HG03139 (cell line): ENCODE measurements at regions not wholly inside any gene's neighbourhood (a gene's known extent, or its start where the extent isn't known, plus 50 kb on each side); places are given as distances from the start of the nearest gene placed in this dataset.

Source experiments
- ATAC-seq: cut with Tn5 transposase; IDR thresholded peaks from one replicate; pipeline ENCODE4 v1.9.1; 2021; ENCODE audit not compliant: unreplicated experiment

- no peak for ATAC-seq
Observed at GRCh38 chr18:30929718-30930117, 112.8 kb downstream of the DSC3 start.

- no peak for ATAC-seq
Observed at GRCh38 chr18:30929065-30929464, 113.5 kb downstream of the DSC3 start.

GRCh38 chr18:30927517-30928075 is 114.9 kb downstream of the DSC3 start:
- ATAC-seq: no peak

- ATAC-seq: no peak
Observed at GRCh38 chr18:30927042-30927441, 115.5 kb downstream of the DSC3 start.

GRCh38 chr18:30925795-30926194 is 116.7 kb downstream of the DSC3 start:
- no peak for ATAC-seq

DNA sequence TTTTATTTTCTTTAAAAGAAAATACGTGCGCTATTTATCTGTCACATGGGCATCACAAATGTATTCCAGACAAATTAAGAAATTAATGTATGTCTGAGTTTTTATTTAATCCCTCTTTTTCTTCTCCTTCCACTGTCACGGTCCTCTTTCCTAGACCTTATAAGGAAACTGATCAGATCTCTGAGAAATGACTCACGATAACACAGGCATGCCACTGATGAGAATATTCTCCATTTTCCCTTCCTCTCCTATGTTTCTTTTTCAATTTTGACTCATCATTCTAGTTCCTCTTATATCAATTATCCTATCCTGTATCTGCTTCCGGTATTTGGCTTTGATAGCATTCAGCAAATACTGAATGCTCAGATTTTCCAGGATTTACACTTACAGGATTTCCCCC is 121.8 kb downstream of the DSC3 start:
- no peak for ATAC-seq

DNA sequence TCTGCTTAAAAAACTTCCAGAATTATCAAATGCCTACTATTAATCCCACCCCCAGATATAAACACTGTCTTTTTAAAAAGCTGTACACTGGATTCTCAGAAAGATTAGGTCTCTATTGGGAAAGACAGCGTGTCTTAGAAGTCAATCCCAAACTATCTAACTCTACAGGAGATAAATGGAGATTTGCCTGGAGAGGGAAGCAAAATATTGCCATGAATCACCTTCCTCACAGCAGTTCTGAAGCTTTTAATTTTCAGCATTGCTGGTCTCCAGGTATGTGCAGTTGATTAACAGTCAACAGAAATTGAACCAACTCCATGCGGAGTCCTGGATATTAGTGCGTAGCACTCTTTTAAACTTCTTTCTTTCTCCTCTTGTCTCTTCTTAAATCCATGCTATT is 122.2 kb downstream of the DSC3 start:
- no peak for ATAC-seq

DNA sequence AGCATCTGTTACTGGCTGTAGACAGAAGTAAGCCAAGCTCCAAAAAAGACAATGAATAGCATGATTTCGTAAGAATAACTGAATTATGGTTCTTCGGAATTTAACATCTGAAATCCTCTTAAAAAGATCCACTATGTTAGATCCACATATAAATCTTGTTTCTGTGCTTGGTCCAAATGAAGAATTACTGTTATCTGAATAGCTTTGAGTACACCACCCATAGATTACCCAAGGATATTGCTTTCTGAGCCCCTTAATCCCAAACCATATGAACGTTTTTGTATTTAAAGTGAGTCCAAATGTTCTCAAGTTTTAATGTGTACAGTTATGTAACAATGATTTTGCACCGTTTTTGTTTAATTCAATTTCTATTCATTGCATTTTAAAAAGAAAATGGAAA is 124.9 kb downstream of the DSC3 start:
- no peak for ATAC-seq

DNA sequence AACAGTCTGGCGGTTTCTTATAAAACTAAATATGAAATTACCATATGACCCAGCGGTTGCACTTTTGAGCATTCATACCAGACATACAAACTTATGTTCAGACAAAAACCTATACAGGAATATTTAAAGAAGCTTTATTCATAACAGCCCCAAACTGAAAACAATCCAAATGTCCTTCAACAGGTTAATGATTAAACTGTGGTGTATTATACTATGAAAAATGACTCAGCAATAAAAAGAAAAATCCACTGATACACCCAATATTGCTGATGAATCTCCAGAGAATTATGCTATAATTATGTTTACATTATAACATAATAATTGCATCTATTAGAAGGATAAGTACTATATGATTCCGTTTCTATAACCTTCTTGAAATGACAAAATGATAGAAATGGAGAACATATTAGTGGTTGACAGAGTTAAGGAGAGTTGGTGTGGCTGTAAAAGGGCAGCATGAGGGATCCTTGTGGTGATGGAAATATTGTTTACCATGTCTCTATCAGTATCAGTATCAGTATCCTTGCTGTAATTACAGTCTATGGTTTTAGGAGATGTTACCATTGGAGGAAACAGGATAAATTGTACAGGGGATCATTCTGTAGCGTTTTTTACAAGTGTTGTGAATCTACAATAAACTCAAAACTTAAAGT is 127.1 kb downstream of the DSC3 start:
- ATAC-seq: no peak

GRCh38 chr18:30908381-30908780 is 134.2 kb downstream of the DSC3 start:
- no peak for ATAC-seq

DNA sequence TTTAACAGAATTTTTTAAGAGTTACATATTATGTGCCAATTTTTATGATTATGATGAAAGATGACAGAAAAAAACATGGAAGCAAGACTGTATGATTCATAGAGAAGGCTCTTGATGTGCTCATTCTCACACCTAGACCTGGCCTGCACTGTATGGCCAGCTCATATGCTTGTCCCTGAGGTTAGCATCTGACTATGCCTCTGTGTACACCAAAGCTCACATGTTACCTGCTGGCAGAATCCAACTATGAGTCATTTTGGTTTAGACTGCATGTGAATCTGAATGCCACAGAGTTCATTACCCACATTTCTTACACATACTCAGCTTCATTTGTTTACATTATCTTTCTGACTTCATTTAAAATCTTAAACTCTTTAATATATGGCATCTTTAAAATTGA is 139.0 kb downstream of the DSC3 start:
- no peak for ATAC-seq

DNA sequence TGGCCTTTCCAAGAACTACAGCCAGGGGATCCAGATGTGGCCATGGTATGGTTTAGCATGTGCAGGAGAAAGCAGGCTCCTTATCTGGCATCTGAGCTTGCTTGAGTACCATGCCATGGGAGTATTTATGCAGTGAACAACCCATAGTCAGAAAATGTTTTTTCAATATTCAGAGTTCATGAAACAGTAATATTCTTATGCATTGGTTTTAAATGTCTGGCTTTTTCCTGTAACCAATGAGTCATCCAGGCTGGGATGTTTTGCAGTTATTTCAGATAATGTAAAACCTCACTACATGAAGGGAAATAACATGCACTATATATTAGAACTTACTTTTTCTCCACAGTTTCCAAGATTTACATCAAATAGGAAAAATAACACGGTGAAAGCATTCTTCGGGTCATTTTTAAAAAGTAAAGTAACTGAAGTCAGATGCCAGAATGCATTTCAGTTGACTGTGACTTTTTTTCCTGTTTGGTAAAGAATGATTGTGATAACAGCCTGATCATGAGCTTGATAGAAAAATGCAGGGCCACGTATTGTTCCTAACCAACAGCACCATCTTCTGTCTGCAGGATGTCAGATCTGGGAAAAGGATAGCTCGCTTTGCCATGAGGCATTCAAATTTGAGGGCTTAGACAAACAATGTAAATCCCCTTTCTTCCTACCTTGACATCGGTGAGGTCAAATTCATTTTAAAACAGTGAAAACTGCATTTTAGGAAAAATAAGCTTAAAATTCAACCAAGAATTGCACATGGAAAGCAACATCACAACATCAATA is 152.8 kb downstream of the DSC3 start:
- ATAC-seq: no peak

GRCh38 chr18:30888344-30888743 is 154.2 kb downstream of the DSC3 start:
- no peak for ATAC-seq

DNA sequence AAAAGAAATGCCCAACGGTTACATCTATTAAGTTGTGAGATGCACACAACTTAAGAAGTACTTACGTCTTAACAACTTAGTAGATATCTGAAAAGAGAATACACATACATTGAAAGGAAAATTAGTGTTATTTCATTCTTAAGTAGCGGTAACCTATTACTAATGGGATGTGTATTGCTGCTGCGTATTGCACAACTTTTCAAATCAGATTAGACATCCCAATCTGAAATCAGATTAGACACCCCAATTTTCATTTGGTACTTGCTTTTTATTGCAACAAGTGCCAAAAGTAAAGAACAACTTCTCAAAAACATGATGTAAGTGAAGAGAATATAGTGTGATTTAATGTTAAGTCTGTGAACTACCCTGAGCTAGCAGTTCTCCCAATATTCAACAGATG is 155.5 kb downstream of the DSC3 start:
- no peak for ATAC-seq

DNA sequence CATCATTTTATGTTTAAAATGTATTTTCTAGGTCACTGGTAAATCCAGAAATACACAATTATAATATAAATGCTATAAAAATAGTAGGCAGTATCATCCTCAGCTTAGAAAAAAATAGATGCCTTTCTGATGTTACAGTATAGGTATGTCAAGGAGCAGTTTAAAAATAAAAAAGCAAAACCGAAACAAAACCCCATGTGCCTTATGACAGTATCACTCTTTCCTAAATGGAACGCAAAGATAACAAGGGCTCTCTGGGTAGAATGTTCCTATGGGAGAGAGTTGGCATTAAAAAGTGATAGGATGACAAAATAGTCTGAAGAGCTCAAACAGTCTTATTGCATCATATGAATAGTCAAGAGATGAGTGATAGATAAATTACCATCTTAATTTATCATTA is 172.1 kb downstream of the DSC3 start:
- ATAC-seq: no peak

DNA sequence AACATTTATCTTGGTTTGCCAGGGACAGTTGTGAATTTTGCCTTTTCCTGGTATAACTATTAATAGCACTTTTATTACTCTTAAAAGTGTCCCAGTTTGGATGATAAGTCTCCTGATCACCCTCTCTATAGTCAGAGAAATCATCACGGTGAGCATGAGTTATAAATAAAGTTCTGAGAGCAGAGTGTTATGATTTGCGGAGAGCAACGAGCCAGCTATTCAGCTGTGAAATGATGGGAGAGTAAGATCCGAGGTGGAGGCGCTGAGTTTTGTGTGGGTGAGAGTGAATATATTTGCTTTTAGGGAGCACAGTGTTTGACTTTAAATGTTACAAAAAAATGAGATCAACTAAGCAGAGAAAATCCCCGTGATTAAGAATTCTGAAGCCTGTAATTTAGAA is 179.6 kb downstream of the DSC3 start:
- ATAC-seq: no peak

DNA sequence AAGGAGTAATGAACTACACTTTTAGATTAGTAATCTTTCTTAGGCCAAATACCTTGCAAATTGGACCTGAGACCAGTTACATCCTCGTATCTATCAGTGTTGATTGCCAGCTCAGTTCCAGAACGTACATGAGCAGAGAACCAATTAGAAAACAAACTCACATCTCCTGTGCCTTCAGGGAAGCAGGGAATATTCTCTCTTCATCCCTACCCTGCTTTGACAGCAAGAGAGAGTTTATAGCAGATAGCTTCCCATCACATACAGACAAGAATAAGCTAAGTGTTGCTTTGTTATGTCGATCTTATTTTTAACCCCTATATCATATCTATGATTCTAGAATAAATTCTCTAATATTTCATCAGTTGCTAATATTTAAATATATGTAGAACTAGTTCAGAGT is 181.8 kb downstream of the DSC3 start:
- no peak for ATAC-seq

DNA sequence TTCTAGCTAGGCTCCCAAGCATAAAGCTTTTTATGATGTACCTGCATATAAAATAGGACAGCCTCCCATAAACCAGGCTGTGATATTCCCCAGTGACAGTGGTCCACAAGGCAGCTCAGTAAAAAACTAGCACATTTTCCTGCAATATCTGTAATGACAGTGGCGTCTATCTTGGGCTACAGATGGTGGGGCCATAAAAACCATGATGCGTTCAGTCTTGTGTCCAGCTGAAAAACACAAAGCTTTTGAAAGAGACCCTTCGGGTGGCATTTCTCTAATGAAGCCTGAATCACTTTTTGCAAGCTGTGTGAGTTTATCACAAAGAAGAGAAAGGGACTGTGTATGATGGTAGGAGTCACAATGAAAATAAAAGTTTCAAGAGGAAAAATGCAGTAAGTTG is 183.5 kb downstream of the DSC3 start:
- no peak for ATAC-seq

- no peak for ATAC-seq
Observed at GRCh38 chr18:30858560-30858959, 184.0 kb downstream of the DSC3 start.

DNA sequence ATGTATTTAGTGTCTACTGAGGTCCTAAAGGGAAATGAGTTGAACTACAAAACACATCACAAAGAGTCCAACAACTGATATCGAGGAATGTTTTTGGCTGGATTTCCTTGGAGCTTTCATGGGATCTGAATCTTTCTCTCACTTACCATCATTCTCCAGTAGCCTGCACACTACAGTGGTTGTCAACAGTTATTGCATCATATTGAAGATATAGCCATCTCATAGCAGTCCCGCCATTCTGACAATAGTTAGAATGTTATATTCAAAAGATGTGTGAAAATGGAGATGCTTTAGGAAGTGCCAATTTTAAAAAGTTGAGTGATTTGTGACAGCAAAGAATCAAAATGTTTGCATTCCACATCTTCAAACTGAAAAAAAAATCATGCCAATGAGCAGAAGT is 186.8 kb downstream of the DSC3 start:
- ATAC-seq: no peak

GRCh38 chr18:30852980-30853379 is 189.6 kb downstream of the DSC3 start:
- no peak for ATAC-seq

- no peak for ATAC-seq
Observed at GRCh38 chr18:30852541-30852940, 190.0 kb downstream of the DSC3 start.
